Activated CD4-positive, alpha-beta memory T cell treated with anti-CD3 and anti-CD28 coated beads for 36 hours (primary cell): ENCODE measurements at regions not wholly inside any gene's neighbourhood (a gene's known extent, or its start where the extent isn't known, plus 50 kb on each side); places are given as distances from the start of the nearest gene placed in this dataset.

Experiments
- CTCF ChIA-PET: fragments of 350-600 bp; sonication (Branson Sonifier 250); formaldehyde crosslinking; loops from one replicate; lab custom pipeline; 2021; ENCODE audit warnings: antibody characterized with exemption, inconsistent platforms; lab: Charles Lee
- POLR2A ChIA-PET: fragments of 350-600 bp; sonication (Branson Sonifier 250); formaldehyde crosslinking; loops from one replicate; lab custom pipeline; 2021; ENCODE audit warnings: antibody characterized with exemption; lab: Charles Lee
- DNase-seq: peaks from one replicate; pipeline ENCODE4 v3.0.0-alpha.2; 2020
- H3K27ac Mint-ChIP-seq: one replicate; pipeline ENCODE4 v1.8.0; 2021; ENCODE audit warnings: mixed read lengths
- H3K27me3 Mint-ChIP-seq: one replicate; pipeline ENCODE4 v1.8.0; 2021; ENCODE audit warnings: mixed read lengths
- H3K36me3 Mint-ChIP-seq: one replicate; pipeline ENCODE4 v1.8.0; 2021; ENCODE audit warnings: mixed read lengths
- H3K4me1 Mint-ChIP-seq: one replicate; pipeline ENCODE4 v1.8.0; 2021; ENCODE audit warnings: low read depth, mixed read lengths
- H3K4me3 Mint-ChIP-seq: one replicate; pipeline ENCODE4 v1.8.0; 2021; ENCODE audit warnings: mild to moderate bottlenecking, mixed read lengths
- H3K9me3 Mint-ChIP-seq: one replicate; pipeline ENCODE4 v1.8.0; 2021; ENCODE audit warnings: mixed read lengths
- intact Hi-C: fragments of 100-400 bp; cut with micrococcal nuclease; formaldehyde crosslinking; loops from one replicate; pipeline ENCODE4 v1.15.1; 2023

GRCh38 chr1:81170721-81171120 is 630.0 kb upstream of the ADGRL2 start:
- Mint-ChIP-seq H3K27ac (no peak overlapping the region), H3K4me3 (no peak overlapping the region), H3K9me3 (peaks cover 29% of the 10 kb centered on the region), H3K36me3 (no peaks in the 10 kb centered on the region), H3K27me3 (no peaks in the 10 kb centered on the region), H3K4me1 (no peaks in the 10 kb centered on the region)
- intact Hi-C loops = no loop called here
- DNase-seq = no peak
- POLR2A ChIA-PET = no interaction called here
- CTCF ChIA-PET = no interaction called here

- ChIA-PET CTCF (no interaction called here), POLR2A (no interaction called here)
- H3K36me3 Mint-ChIP-seq = no peaks in the 10 kb centered on the region
- DNase-seq = no peak
- H3K4me1 Mint-ChIP-seq = no peaks in the 10 kb centered on the region
- H3K4me3 Mint-ChIP-seq = no peak overlapping the region
- H3K9me3 Mint-ChIP-seq = peaks cover 14% of the 10 kb centered on the region
- intact Hi-C loops = no loop called here
- no peaks in the 10 kb centered on the region for H3K27me3 Mint-ChIP-seq
- no peak overlapping the region for H3K27ac Mint-ChIP-seq
These were observed 634.8 kb upstream of the ADGRL2 start for GRCh38 chr1:81165963-81166362.

GRCh38 chr1:81160696-81161095 is 640.0 kb upstream of the ADGRL2 start:
- POLR2A ChIA-PET = no interaction called here
- Mint-ChIP-seq H3K36me3 (no peaks in the 10 kb centered on the region), H3K27ac (no peak overlapping the region), H3K4me1 (no peaks in the 10 kb centered on the region), H3K27me3 (no peaks in the 10 kb centered on the region), H3K9me3 (peaks cover 12% of the 10 kb centered on the region), H3K4me3 (no peak overlapping the region)
- DNase-seq = no peak
- intact Hi-C loops = no loop called here
- CTCF ChIA-PET = no interaction called here

GRCh38 chr1:81158592-81158991 is 642.1 kb upstream of the ADGRL2 start:
- Mint-ChIP-seq H3K27me3 (no peaks in the 10 kb centered on the region), H3K4me1 (no peaks in the 10 kb centered on the region), H3K27ac (no peak overlapping the region), H3K9me3 (peaks cover 4% of the 10 kb centered on the region), H3K36me3 (no peaks in the 10 kb centered on the region), H3K4me3 (no peak overlapping the region)
- POLR2A ChIA-PET = no interaction called here
- intact Hi-C loops = no loop called here
- no peak for DNase-seq
- CTCF ChIA-PET = no interaction called here

- H3K36me3 Mint-ChIP-seq = no peaks in the 10 kb centered on the region
- H3K4me1 Mint-ChIP-seq = no peaks in the 10 kb centered on the region
- ChIA-PET CTCF (no interaction called here), POLR2A (no interaction called here)
- no peaks in the 10 kb centered on the region for H3K27me3 Mint-ChIP-seq
- intact Hi-C loops = no loop called here
- peaks cover 2% of the 10 kb centered on the region for H3K9me3 Mint-ChIP-seq
- no peak overlapping the region for H3K27ac Mint-ChIP-seq
- no peak overlapping the region for H3K4me3 Mint-ChIP-seq
- DNase-seq = no peak
These were observed 643.0 kb upstream of the ADGRL2 start for GRCh38 chr1:81157686-81158085.

GRCh38 chr1:81156887-81157286 is 643.8 kb upstream of the ADGRL2 start:
- CTCF ChIA-PET = no interaction called here
- intact Hi-C loops = no loop called here
- H3K4me3 Mint-ChIP-seq = no peak overlapping the region
- H3K27ac Mint-ChIP-seq = no peak overlapping the region
- no peaks in the 10 kb centered on the region for H3K36me3 Mint-ChIP-seq
- DNase-seq = no peak
- no peaks in the 10 kb centered on the region for H3K27me3 Mint-ChIP-seq
- POLR2A ChIA-PET = no interaction called here
- peaks cover 2% of the 10 kb centered on the region for H3K9me3 Mint-ChIP-seq
- H3K4me1 Mint-ChIP-seq = no peaks in the 10 kb centered on the region

- no peaks in the 10 kb centered on the region for H3K36me3 Mint-ChIP-seq
- ChIA-PET POLR2A (no interaction called here), CTCF (no interaction called here)
- peaks cover 5% of the 10 kb centered on the region for H3K9me3 Mint-ChIP-seq
- intact Hi-C loops = no loop called here
- no peak overlapping the region for H3K27ac Mint-ChIP-seq
- H3K4me3 Mint-ChIP-seq = no peak overlapping the region
- no peaks in the 10 kb centered on the region for H3K4me1 Mint-ChIP-seq
- DNase-seq = no peak
- H3K27me3 Mint-ChIP-seq = no peaks in the 10 kb centered on the region
These were observed 645.6 kb upstream of the ADGRL2 start for GRCh38 chr1:81155131-81155530.

- ChIA-PET CTCF (no interaction called here), POLR2A (no interaction called here)
- intact Hi-C loops = no loop called here
- no peak for DNase-seq
- H3K27me3 Mint-ChIP-seq = no peaks in the 10 kb centered on the region
- H3K9me3 Mint-ChIP-seq = peaks cover 3% of the 10 kb centered on the region
- no peaks in the 10 kb centered on the region for H3K4me1 Mint-ChIP-seq
- H3K27ac Mint-ChIP-seq = no peak overlapping the region
- no peak overlapping the region for H3K4me3 Mint-ChIP-seq
- no peaks in the 10 kb centered on the region for H3K36me3 Mint-ChIP-seq
These were observed 649.5 kb upstream of the ADGRL2 start for GRCh38 chr1:81151206-81151605.

- peaks cover 5% of the 10 kb centered on the region for H3K9me3 Mint-ChIP-seq
- H3K4me3 Mint-ChIP-seq = no peak overlapping the region
- DNase-seq = no peak
- no peaks in the 10 kb centered on the region for H3K27me3 Mint-ChIP-seq
- ChIA-PET CTCF (no interaction called here), POLR2A (no interaction called here)
- intact Hi-C loops = no loop called here
- no peaks in the 10 kb centered on the region for H3K4me1 Mint-ChIP-seq
- H3K36me3 Mint-ChIP-seq = no peaks in the 10 kb centered on the region
- no peak overlapping the region for H3K27ac Mint-ChIP-seq
These were observed 650.9 kb upstream of the ADGRL2 start for GRCh38 chr1:81149649-81150325.

- no peaks in the 10 kb centered on the region for H3K4me1 Mint-ChIP-seq
- H3K27ac Mint-ChIP-seq = no peak overlapping the region
- peaks cover 3% of the 10 kb centered on the region for H3K9me3 Mint-ChIP-seq
- CTCF ChIA-PET = no interaction called here
- no peak for DNase-seq
- POLR2A ChIA-PET = no interaction called here
- no peaks in the 10 kb centered on the region for H3K27me3 Mint-ChIP-seq
- intact Hi-C loops = no loop called here
- H3K36me3 Mint-ChIP-seq = no peaks in the 10 kb centered on the region
- H3K4me3 Mint-ChIP-seq = no peak overlapping the region
These were observed 656.4 kb upstream of the ADGRL2 start for GRCh38 chr1:81144240-81144825.

- Mint-ChIP-seq H3K27me3 (no peaks in the 10 kb centered on the region), H3K9me3 (peaks cover 6% of the 10 kb centered on the region), H3K4me3 (no peak overlapping the region), H3K27ac (no peak overlapping the region), H3K4me1 (no peaks in the 10 kb centered on the region), H3K36me3 (no peaks in the 10 kb centered on the region)
- CTCF ChIA-PET = no interaction called here
- no peak for DNase-seq
- intact Hi-C loops = no loop called here
- POLR2A ChIA-PET = no interaction called here
These were observed 658.5 kb upstream of the ADGRL2 start for GRCh38 chr1:81142099-81142826.

- H3K9me3 Mint-ChIP-seq = peaks cover 6% of the 10 kb centered on the region
- no peaks in the 10 kb centered on the region for H3K4me1 Mint-ChIP-seq
- no peak overlapping the region for H3K4me3 Mint-ChIP-seq
- no peaks in the 10 kb centered on the region for H3K27me3 Mint-ChIP-seq
- H3K27ac Mint-ChIP-seq = no peak overlapping the region
- intact Hi-C loops = no loop called here
- ChIA-PET POLR2A (no interaction called here), CTCF (no interaction called here)
- H3K36me3 Mint-ChIP-seq = no peaks in the 10 kb centered on the region
- DNase-seq = no peak
These were observed 665.2 kb upstream of the ADGRL2 start for GRCh38 chr1:81135524-81135923.

- no peaks in the 10 kb centered on the region for H3K4me1 Mint-ChIP-seq
- no peaks in the 10 kb centered on the region for H3K36me3 Mint-ChIP-seq
- no peak overlapping the region for H3K27ac Mint-ChIP-seq
- ChIA-PET POLR2A (no interaction called here), CTCF (no interaction called here)
- DNase-seq = no peak
- intact Hi-C loops = no loop called here
- peaks cover 9% of the 10 kb centered on the region for H3K9me3 Mint-ChIP-seq
- H3K4me3 Mint-ChIP-seq = no peak overlapping the region
- H3K27me3 Mint-ChIP-seq = no peaks in the 10 kb centered on the region
These were observed 671.0 kb upstream of the ADGRL2 start for GRCh38 chr1:81129776-81130175.
